Common myeloid progenitor, CD34-positive (primary cell): ENCODE measurements at regions not wholly inside any gene's neighbourhood (a gene's known extent, or its start where the extent isn't known, plus 50 kb on each side); places are given as distances from the start of the nearest gene placed in this dataset.

ENCODE experiments used
- CTCF ChIA-PET: fragments of 350-600 bp; sonication (Branson Sonifier 250); formaldehyde crosslinking; loops from one replicate; lab custom pipeline; 2021; ENCODE audit warnings: antibody characterized with exemption; lab: Charles Lee
- POLR2A ChIA-PET: fragments of 350-600 bp; sonication (Branson Sonifier 250); formaldehyde crosslinking; loops from one replicate; lab custom pipeline; 2021; ENCODE audit warnings: antibody characterized with exemption; lab: Charles Lee
- DNase-seq, 3 donors: peaks; one replicate each; pipeline versions ENCODE4 v3.0.0 to v3.0.0-alpha.2; 2013
- H3K27ac ChIP-seq, 2 experiments: 1 replicate in 1 of 2; 2 replicates in 1 of 2; pipeline ENCODE4 v1.7.0; 2013; ENCODE audit warnings: inconsistent platforms in 2 of 2, low read length in 2 of 2, mild to moderate bottlenecking in 2 of 2, low read depth in 1 of 2, moderate library complexity in 1 of 2; ENCODE audit not compliant: severe bottlenecking in 2 of 2, insufficient read depth in 1 of 2, poor library complexity in 1 of 2
- H3K27me3 ChIP-seq, 5 experiments: replicated peaks in 2 of 5; 1 replicate in 3 of 5; 2 replicates in 2 of 5; pipeline versions ENCODE4 v1.6.1 to v1.7.0; 2013; ENCODE audit warnings: low read length in 4 of 5, mild to moderate bottlenecking in 2 of 5, moderate library complexity in 2 of 5, inconsistent platforms in 1 of 5; ENCODE audit not compliant: insufficient read depth in 5 of 5, control insufficient read depth in 4 of 5
- H3K36me3 ChIP-seq, 4 experiments: 1 replicate in 2 of 4; 2 replicates in 2 of 4; pipeline versions ENCODE4 v1.6.1 to v1.7.0; 2013; ENCODE audit warnings: low read length in 3 of 4, control low read depth in 1 of 4, mild to moderate bottlenecking in 1 of 4; ENCODE audit not compliant: control insufficient read depth in 4 of 4, insufficient read depth in 4 of 4
- H3K4me1 ChIP-seq, 4 experiments: 1 replicate in 3 of 4; 2 replicates in 1 of 4; pipeline versions ENCODE4 v1.6.1 to v1.7.1; 2013; ENCODE audit warnings: low read length in 3 of 4, mild to moderate bottlenecking in 3 of 4, control low read depth in 1 of 4, inconsistent platforms in 1 of 4, moderate library complexity in 1 of 4; ENCODE audit not compliant: control insufficient read depth in 4 of 4, insufficient read depth in 4 of 4; ENCODE audit errors: control extremely low read depth in 1 of 4
- H3K4me3 ChIP-seq, 7 experiments: 1 replicate in 4 of 7; 2 replicates in 3 of 7; pipeline versions ENCODE4 v1.5.1 to v1.7.0; 2013; ENCODE audit warnings: mild to moderate bottlenecking in 7 of 7, low read length in 6 of 7, moderate library complexity in 6 of 7, inconsistent platforms in 2 of 7, low read depth in 2 of 7, control low read depth in 1 of 7; ENCODE audit not compliant: insufficient read depth in 4 of 7, control insufficient read depth in 1 of 7; ENCODE audit errors: extremely low read depth in 1 of 7
- H3K9me3 ChIP-seq, 5 experiments: 1 replicate in 4 of 5; 2 replicates in 1 of 5; pipeline versions ENCODE4 v1.6.1 to v1.7.1; 2013; ENCODE audit warnings: low read length in 4 of 5, mild to moderate bottlenecking in 2 of 5, inconsistent platforms in 1 of 5, low read depth in 1 of 5, moderate library complexity in 1 of 5; ENCODE audit not compliant: control insufficient read depth in 4 of 5, insufficient read depth in 2 of 5; ENCODE audit errors: control extremely low read depth in 1 of 5
- WGBS: methylation state at CpG from one replicate; pipeline ENCODE4 v1.1.5; 2013; ENCODE audit not compliant: insufficient coverage; 5-methylcytosine and 5-hydroxymethylcytosine counted together

DNA sequence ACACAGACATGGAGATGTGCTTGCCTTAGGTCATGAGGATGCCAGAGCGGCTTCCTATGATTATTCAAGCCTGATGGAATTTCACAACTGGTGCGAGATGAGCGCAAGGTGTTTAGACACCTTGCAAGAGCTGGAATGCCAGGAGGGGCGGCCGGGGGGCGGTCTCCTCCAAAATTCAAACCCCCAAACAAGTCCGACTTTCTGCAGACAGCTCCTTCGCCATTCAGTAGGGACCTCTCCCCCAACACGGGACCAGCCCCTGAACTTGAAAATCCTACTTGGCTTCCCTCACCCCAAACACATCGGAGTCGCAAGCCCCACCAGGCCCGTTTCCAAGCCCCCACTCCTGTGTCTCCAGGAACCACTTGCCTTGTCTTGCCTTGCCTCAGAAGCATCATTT lies 64.8 kb upstream of the ID2 start:
- ChIA-PET POLR2A (no interaction called here), CTCF (no interaction called here)
- H3K27me3 ChIP-seq = no peaks in the 10 kb centered on the region
- H3K4me1 ChIP-seq = peaks cover 0 to 5% (median 1%) of the 10 kb centered on the region in 4 experiments
- WGBS = 99% methylated on average over 9 of the region's 12 CpGs
- no peak overlapping the region for H3K27ac ChIP-seq
- H3K36me3 ChIP-seq = no peaks in the 10 kb centered on the region
- H3K4me3 ChIP-seq = no peak overlapping the region
- H3K9me3 ChIP-seq = no peaks in the 10 kb centered on the region
- no peak for DNase-seq

- POLR2A ChIA-PET = no interaction called here
- 99% methylated on average over 8 of the region's 8 CpGs for WGBS
Measured at GRCh38 chr2:8617590-8617989, 64.3 kb upstream of the ID2 start.

DNA sequence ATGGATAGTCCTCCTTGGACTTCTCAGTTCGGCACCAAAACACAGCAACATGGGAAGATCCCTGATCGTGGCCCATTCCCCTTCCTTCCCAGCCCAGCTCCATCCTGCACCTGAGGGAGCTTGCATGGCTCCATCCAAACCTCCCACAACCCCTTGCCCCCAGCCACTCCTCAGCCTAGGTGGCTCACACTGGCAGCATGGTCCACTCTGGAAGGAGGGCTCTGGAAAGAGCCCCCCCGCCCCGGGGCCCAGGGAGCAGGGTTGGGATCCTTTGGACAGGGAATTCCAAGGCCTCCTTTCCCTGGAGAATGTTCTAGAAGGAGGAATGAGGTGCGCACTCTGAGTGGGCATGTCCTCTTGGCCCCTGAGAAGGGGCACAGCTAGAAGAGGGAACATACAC lies 62.8 kb upstream of the ID2 start:
- no peaks in the 10 kb centered on the region for H3K4me1 ChIP-seq
- no peak overlapping the region for H3K4me3 ChIP-seq
- H3K27me3 ChIP-seq = no peaks in the 10 kb centered on the region
- H3K9me3 ChIP-seq = no peaks in the 10 kb centered on the region
- H3K36me3 ChIP-seq = no peaks in the 10 kb centered on the region
- CTCF ChIA-PET = no interaction called here
- POLR2A ChIA-PET = no interaction called here
- WGBS = 92% methylated on average over 2 of the region's 5 CpGs
- H3K27ac ChIP-seq = no peak overlapping the region
- DNase-seq = no peak

More at GRCh38 chr2:8617590-8617989, 64.3 kb upstream of the ID2 start:
- no peak for DNase-seq
- CTCF ChIA-PET = interaction anchor here (0.8 kb wide), 1 partner anchor 31 kb away, joined by 3 read pairs; no protein-coding TSS in a partner anchor
- no peaks in the 10 kb centered on the region for H3K9me3 ChIP-seq
- H3K27ac ChIP-seq = no peak overlapping the region
- H3K4me3 ChIP-seq = no peak overlapping the region
- no peaks in the 10 kb centered on the region for H3K36me3 ChIP-seq
- H3K4me1 ChIP-seq = peaks cover 0 to 2% (median under 1%) of the 10 kb centered on the region in 4 experiments
- H3K27me3 ChIP-seq = no peaks in the 10 kb centered on the region

- DNase-seq = no peak
- Histone ChIP-seq H3K4me1 (no peaks in the 10 kb centered on the region), H3K4me3 (no peak overlapping the region), H3K27me3 (no peaks in the 10 kb centered on the region), H3K36me3 (no peaks in the 10 kb centered on the region), H3K9me3 (no peaks in the 10 kb centered on the region), H3K27ac (no peak overlapping the region)
- POLR2A ChIA-PET = no interaction called here
- 96% methylated on average over 4 of the region's 7 CpGs for WGBS
- CTCF ChIA-PET = interaction anchor here (0.6 to 1.1 kb wide), 3 partner anchors 12 to 1479 kb away, joined by 3 to 4 read pairs (median 3); no protein-coding TSS in a partner anchor
Measured at GRCh38 chr2:8620611-8621382, 61.1 kb upstream of the ID2 start.

DNA sequence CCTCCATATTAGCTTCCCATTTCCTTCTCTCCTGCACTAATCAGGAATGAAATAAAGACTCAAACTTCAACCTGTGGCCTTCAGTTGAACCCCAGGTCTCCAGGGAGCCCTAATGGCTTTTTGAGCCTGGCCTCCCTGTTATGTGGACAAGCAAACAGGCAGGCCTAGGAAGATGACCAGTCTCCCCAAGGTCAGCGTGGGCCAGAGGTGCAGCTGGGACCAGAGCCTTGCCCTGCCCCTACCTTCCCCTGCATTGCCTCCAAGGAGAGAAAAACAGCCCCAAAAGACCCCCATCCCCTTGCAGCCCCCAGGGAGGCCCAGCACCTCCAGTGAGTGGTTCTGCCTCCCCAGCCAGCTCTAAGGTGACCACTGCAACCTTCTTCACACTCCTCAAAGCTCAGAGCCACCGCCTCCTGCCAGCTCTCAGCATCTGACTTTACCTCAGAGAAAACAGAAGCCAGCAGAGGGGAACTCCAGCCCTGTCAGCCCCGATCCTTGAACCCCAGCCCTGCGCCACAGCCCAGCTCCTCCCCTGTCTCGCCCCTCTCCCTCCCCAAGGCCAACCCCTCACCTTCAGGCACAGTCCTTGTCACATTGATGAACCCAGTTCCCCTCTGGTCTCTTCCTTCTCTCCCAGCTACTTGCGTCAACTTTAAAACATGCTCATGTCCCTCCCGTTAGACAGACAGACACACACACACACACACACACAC lies 59.5 kb upstream of the ID2 start:
- ChIA-PET POLR2A (no interaction called here), CTCF (interaction anchor here (1.1 to 1.2 kb wide), 2 partner anchors 9 to 20 kb away, joined by 3 to 5 read pairs; no protein-coding TSS in a partner anchor)
- Histone ChIP-seq H3K4me1 (peaks cover 0 to 4% (median 0%) of the 10 kb centered on the region in 4 experiments), H3K9me3 (no peaks in the 10 kb centered on the region), H3K27me3 (no peaks in the 10 kb centered on the region), H3K27ac (no peak overlapping the region), H3K36me3 (no peaks in the 10 kb centered on the region), H3K4me3 (no peak overlapping the region)
- WGBS = 92% methylated on average over 7 of the region's 7 CpGs
- peak in 1 of 3 donors; percentile 27 for DNase-seq

GRCh38 chr2:8622924-8623465 lies 58.9 kb upstream of the ID2 start:
- DNase-seq = no peak
- Histone ChIP-seq H3K36me3 (no peaks in the 10 kb centered on the region), H3K4me3 (no peak overlapping the region), H3K27me3 (no peaks in the 10 kb centered on the region), H3K4me1 (peaks cover 0 to 4% (median 0%) of the 10 kb centered on the region in 4 experiments), H3K27ac (no peak overlapping the region), H3K9me3 (no peaks in the 10 kb centered on the region)
- ChIA-PET POLR2A (no interaction called here), CTCF (interaction anchor here (1.1 kb wide), 1 partner anchor 9 kb away, joined by 3 read pairs; no protein-coding TSS in a partner anchor)
- WGBS = 85% methylated on average over 12 of the region's 13 CpGs
